Activated CD4-positive, alpha-beta memory T cell treated with anti-CD3 and anti-CD28 coated beads for 36 hours (primary cell): ENCODE measurements at regions not wholly inside any gene's neighbourhood (a gene's known extent, or its start where the extent isn't known, plus 50 kb on each side); places are given as distances from the start of the nearest gene placed in this dataset.

Source experiments
- CTCF ChIA-PET: fragments of 350-600 bp; sonication (Branson Sonifier 250); formaldehyde crosslinking; loops from one replicate; lab custom pipeline; 2021; ENCODE audit warnings: antibody characterized with exemption, inconsistent platforms; lab: Charles Lee
- POLR2A ChIA-PET: fragments of 350-600 bp; sonication (Branson Sonifier 250); formaldehyde crosslinking; loops from one replicate; lab custom pipeline; 2021; ENCODE audit warnings: antibody characterized with exemption; lab: Charles Lee
- DNase-seq: peaks from one replicate; pipeline ENCODE4 v3.0.0-alpha.2; 2020
- H3K27ac Mint-ChIP-seq: one replicate; pipeline ENCODE4 v1.8.0; 2021; ENCODE audit warnings: mixed read lengths
- H3K27me3 Mint-ChIP-seq: one replicate; pipeline ENCODE4 v1.8.0; 2021; ENCODE audit warnings: mixed read lengths
- H3K36me3 Mint-ChIP-seq: one replicate; pipeline ENCODE4 v1.8.0; 2021; ENCODE audit warnings: mixed read lengths
- H3K4me1 Mint-ChIP-seq: one replicate; pipeline ENCODE4 v1.8.0; 2021; ENCODE audit warnings: low read depth, mixed read lengths
- H3K4me3 Mint-ChIP-seq: one replicate; pipeline ENCODE4 v1.8.0; 2021; ENCODE audit warnings: mild to moderate bottlenecking, mixed read lengths
- H3K9me3 Mint-ChIP-seq: one replicate; pipeline ENCODE4 v1.8.0; 2021; ENCODE audit warnings: mixed read lengths
- intact Hi-C: fragments of 100-400 bp; cut with micrococcal nuclease; formaldehyde crosslinking; loops from one replicate; pipeline ENCODE4 v1.15.1; 2023

- Mint-ChIP-seq H3K4me1 (no peaks in the 10 kb centered on the region), H3K4me3 (no peak overlapping the region), H3K36me3 (no peaks in the 10 kb centered on the region), H3K27me3 (peaks cover 7% of the 10 kb centered on the region), H3K9me3 (no peaks in the 10 kb centered on the region), H3K27ac (no peak overlapping the region)
- no peak for DNase-seq
- CTCF ChIA-PET, result interaction anchor here (1.3 kb wide), 1 partner anchor 320 kb away, joined by 3 read pairs; no protein-coding TSS in a partner anchor
- intact Hi-C loops, result no loop called here
- POLR2A ChIA-PET, result no interaction called here
These were observed 121.1 kb upstream of the NGF start for GRCh38 chr1:115459161-115459560.

GRCh38 chr1:115458426-115459114, 120.5 kb upstream of the NGF start:
- Mint-ChIP-seq H3K27me3 (peaks cover 7% of the 10 kb centered on the region), H3K4me3 (no peak overlapping the region), H3K9me3 (no peaks in the 10 kb centered on the region), H3K36me3 (no peaks in the 10 kb centered on the region), H3K27ac (no peak overlapping the region), H3K4me1 (no peaks in the 10 kb centered on the region)
- no peak for DNase-seq
- POLR2A ChIA-PET, result no interaction called here
- intact Hi-C loops, result no loop called here
- CTCF ChIA-PET, result interaction anchor here (0.6 to 1.3 kb wide), 2 partner anchors 319 to 583 kb away, joined by 3 read pairs; no protein-coding TSS in a partner anchor

GRCh38 chr1:115457289-115457688, 119.2 kb upstream of the NGF start:
- ChIA-PET CTCF (no interaction called here), POLR2A (no interaction called here)
- intact Hi-C loops, result no loop called here
- Mint-ChIP-seq H3K27me3 (peaks cover 7% of the 10 kb centered on the region), H3K27ac (no peak overlapping the region), H3K36me3 (no peaks in the 10 kb centered on the region), H3K9me3 (no peaks in the 10 kb centered on the region), H3K4me1 (no peaks in the 10 kb centered on the region), H3K4me3 (no peak overlapping the region)
- no peak for DNase-seq

GRCh38 chr1:115456441-115456961, 118.5 kb upstream of the NGF start:
- POLR2A ChIA-PET, result no interaction called here
- CTCF ChIA-PET, result no interaction called here

GRCh38 chr1:115454837-115455511, 116.9 kb upstream of the NGF start:
- Mint-ChIP-seq H3K36me3 (no peaks in the 10 kb centered on the region), H3K9me3 (no peaks in the 10 kb centered on the region), H3K27ac (no peak overlapping the region), H3K27me3 (peaks cover 7% of the 10 kb centered on the region), H3K4me1 (no peaks in the 10 kb centered on the region), H3K4me3 (no peak overlapping the region)
- POLR2A ChIA-PET, result no interaction called here
- intact Hi-C loops, result no loop called here
- DNase-seq, result no peak
- CTCF ChIA-PET, result no interaction called here

More at GRCh38 chr1:115456441-115456961, 118.5 kb upstream of the NGF start:
- peaks cover 7% of the 10 kb centered on the region for H3K27me3 Mint-ChIP-seq
- H3K27ac Mint-ChIP-seq, result no peak overlapping the region
- no peaks in the 10 kb centered on the region for H3K9me3 Mint-ChIP-seq
- no peak overlapping the region for H3K4me3 Mint-ChIP-seq
- no peaks in the 10 kb centered on the region for H3K4me1 Mint-ChIP-seq
- no peaks in the 10 kb centered on the region for H3K36me3 Mint-ChIP-seq
- intact Hi-C loops, result no loop called here
- DNase-seq, result no peak

GRCh38 chr1:115453666-115454065, 115.6 kb upstream of the NGF start:
- no peak for DNase-seq
- H3K4me1 Mint-ChIP-seq, result no peaks in the 10 kb centered on the region
- POLR2A ChIA-PET, result no interaction called here
- no peak overlapping the region for H3K27ac Mint-ChIP-seq
- H3K27me3 Mint-ChIP-seq, result peaks cover 7% of the 10 kb centered on the region
- CTCF ChIA-PET, result interaction anchor here (1.0 kb wide), 1 partner anchor 13 kb away, joined by 3 read pairs; no protein-coding TSS in a partner anchor
- no peak overlapping the region for H3K4me3 Mint-ChIP-seq
- intact Hi-C loops, result no loop called here
- no peaks in the 10 kb centered on the region for H3K36me3 Mint-ChIP-seq
- H3K9me3 Mint-ChIP-seq, result no peaks in the 10 kb centered on the region

- intact Hi-C loops, result no loop called here
- Mint-ChIP-seq H3K9me3 (no peaks in the 10 kb centered on the region), H3K36me3 (no peaks in the 10 kb centered on the region), H3K27ac (no peak overlapping the region), H3K4me3 (no peak overlapping the region), H3K4me1 (no peaks in the 10 kb centered on the region), H3K27me3 (peaks cover 6% of the 10 kb centered on the region)
- DNase-seq, result no peak
- POLR2A ChIA-PET, result no interaction called here
- CTCF ChIA-PET, result interaction anchor here (0.8 to 1.0 kb wide), 2 partner anchors 14 to 251 kb away, joined by 3 read pairs; no protein-coding TSS in a partner anchor
These were observed 114.7 kb upstream of the NGF start for GRCh38 chr1:115452600-115453329.

GRCh38 chr1:115450501-115451040, 112.5 kb upstream of the NGF start:
- H3K4me1 Mint-ChIP-seq, result no peaks in the 10 kb centered on the region
- no peak for DNase-seq
- CTCF ChIA-PET, result no interaction called here
- H3K27ac Mint-ChIP-seq, result no peak overlapping the region
- intact Hi-C loops, result no loop called here
- POLR2A ChIA-PET, result no interaction called here
- peaks cover 4% of the 10 kb centered on the region for H3K27me3 Mint-ChIP-seq
- no peak overlapping the region for H3K4me3 Mint-ChIP-seq
- no peaks in the 10 kb centered on the region for H3K9me3 Mint-ChIP-seq
- no peaks in the 10 kb centered on the region for H3K36me3 Mint-ChIP-seq

GRCh38 chr1:115448282-115449044, 110.4 kb upstream of the NGF start:
- no peaks in the 10 kb centered on the region for H3K4me1 Mint-ChIP-seq
- H3K9me3 Mint-ChIP-seq, result no peaks in the 10 kb centered on the region
- no peak overlapping the region for H3K4me3 Mint-ChIP-seq
- no peak for DNase-seq
- peaks cover 4% of the 10 kb centered on the region for H3K27me3 Mint-ChIP-seq
- no peaks in the 10 kb centered on the region for H3K36me3 Mint-ChIP-seq
- ChIA-PET POLR2A (no interaction called here), CTCF (interaction anchor here (1.0 kb wide), 1 partner anchor 21 kb away, joined by 3 read pairs; no protein-coding TSS in a partner anchor)
- no peak overlapping the region for H3K27ac Mint-ChIP-seq
- intact Hi-C loops, result no loop called here

- intact Hi-C loops, result no loop called here
These were observed 109.6 kb upstream of the NGF start for GRCh38 chr1:115447672-115448071.

GRCh38 chr1:115445090-115445489, 107.0 kb upstream of the NGF start:
- Mint-ChIP-seq H3K27me3 (peaks cover 8% of the 10 kb centered on the region), H3K36me3 (no peaks in the 10 kb centered on the region), H3K27ac (no peak overlapping the region), H3K9me3 (no peaks in the 10 kb centered on the region), H3K4me1 (no peaks in the 10 kb centered on the region), H3K4me3 (no peak overlapping the region)
- ChIA-PET CTCF (no interaction called here), POLR2A (no interaction called here)
- DNase-seq, result no peak
- intact Hi-C loops, result no loop called here

More at GRCh38 chr1:115447672-115448071, 109.6 kb upstream of the NGF start:
- Mint-ChIP-seq H3K9me3 (no peaks in the 10 kb centered on the region), H3K4me3 (no peak overlapping the region), H3K36me3 (no peaks in the 10 kb centered on the region), H3K27ac (no peak overlapping the region), H3K4me1 (no peaks in the 10 kb centered on the region), H3K27me3 (peaks cover 4% of the 10 kb centered on the region)
- ChIA-PET POLR2A (no interaction called here), CTCF (interaction anchor here (1.0 kb wide), 1 partner anchor 22 kb away, joined by 3 read pairs; no protein-coding TSS in a partner anchor)
- DNase-seq, result no peak
